H9 (cell line): ENCODE measurements at regions not wholly inside any gene's neighbourhood (a gene's known extent, or its start where the extent isn't known, plus 50 kb on each side); places are given as distances from the start of the nearest gene placed in this dataset.

Experiments used
- DNase-seq: peaks from one replicate; pipeline ENCODE4 v3.0.0-alpha.2; 2017
- H2AFZ ChIP-seq: one replicate; pipeline ENCODE4 v1.6.1; 2013; ENCODE audit warnings: mild to moderate bottlenecking, low read length, control low read depth, moderate library complexity
- H2AK5ac ChIP-seq: 2 replicates; pipeline ENCODE4 v1.6.1; 2013; ENCODE audit warnings: low read length, control low read depth, mixed read lengths; ENCODE audit not compliant: insufficient read length
- H2BK120ac ChIP-seq: one replicate; pipeline ENCODE4 v1.6.1; 2013; ENCODE audit warnings: low read depth, mild to moderate bottlenecking, low read length, control low read depth, inconsistent platforms; ENCODE audit not compliant: poor library complexity, severe bottlenecking
- H2BK12ac ChIP-seq: 2 replicates; pipeline ENCODE4 v1.6.1; 2013; ENCODE audit warnings: low read length, control low read depth, mixed read lengths, low read depth; ENCODE audit not compliant: insufficient read length
- H2BK15ac ChIP-seq: 2 replicates; pipeline ENCODE4 v1.6.1; 2013; ENCODE audit warnings: low read depth, low read length, control low read depth
- H2BK20ac ChIP-seq: one replicate; pipeline ENCODE4 v1.6.1; 2013; ENCODE audit warnings: low read depth, mild to moderate bottlenecking, low read length, control low read depth, inconsistent platforms; ENCODE audit not compliant: poor library complexity, severe bottlenecking
- H2BK5ac ChIP-seq: 2 replicates; pipeline ENCODE4 v1.6.1; 2013; ENCODE audit warnings: low read length, control low read depth, mixed read lengths; ENCODE audit not compliant: insufficient read length
- H3K14ac ChIP-seq: 2 replicates; pipeline ENCODE4 v1.6.1; 2013; ENCODE audit warnings: low read length, control low read depth; ENCODE audit not compliant: insufficient read depth
- H3K18ac ChIP-seq: 2 replicates; pipeline ENCODE4 v1.6.1; 2013; ENCODE audit warnings: low read depth, mild to moderate bottlenecking, mixed read lengths, low read length, control low read depth; ENCODE audit not compliant: insufficient read length
- H3K23ac ChIP-seq: 2 replicates; pipeline ENCODE4 v1.6.1; 2013; ENCODE audit warnings: low read length, control low read depth, mixed read lengths, low read depth; ENCODE audit not compliant: insufficient read length
- H3K23me2 ChIP-seq: 2 replicates; pipeline ENCODE4 v1.6.1; 2013; ENCODE audit warnings: low read depth, mild to moderate bottlenecking, mixed read lengths, low read length, control low read depth; ENCODE audit not compliant: insufficient read length, poor library complexity, severe bottlenecking
- H3K27ac ChIP-seq: 2 replicates; pipeline ENCODE4 v1.5.1; 2013; ENCODE audit warnings: low read length, control low read depth, mixed read lengths, low read depth; ENCODE audit not compliant: insufficient read length
- H3K27me3 ChIP-seq: 2 replicates; pipeline ENCODE4 v1.6.1; 2013; ENCODE audit warnings: low read length, control low read depth, inconsistent platforms; ENCODE audit not compliant: insufficient read depth
- H3K4ac ChIP-seq: 2 replicates; pipeline ENCODE4 v1.6.1; 2013; ENCODE audit warnings: low read depth, mild to moderate bottlenecking, control low read depth, inconsistent platforms, low read length, moderate library complexity
- H3K4me1 ChIP-seq: 2 replicates; pipeline ENCODE4 v1.6.1; 2013; ENCODE audit warnings: low read length, control low read depth, inconsistent platforms; ENCODE audit not compliant: insufficient read depth
- H3K4me2 ChIP-seq: 2 replicates; pipeline ENCODE4 v1.6.1; 2013; ENCODE audit warnings: low read length, control low read depth, mixed read lengths; ENCODE audit not compliant: insufficient read length, insufficient read depth
- H3K56ac ChIP-seq: 2 replicates; pipeline ENCODE4 v1.6.1; 2013; ENCODE audit warnings: low read depth, mild to moderate bottlenecking, mixed read lengths, low read length, control low read depth; ENCODE audit not compliant: insufficient read length
- H3K79me1 ChIP-seq: 2 replicates; pipeline ENCODE4 v1.6.1; 2013; ENCODE audit warnings: low read depth, mild to moderate bottlenecking, moderate library complexity, low read length, control low read depth, inconsistent platforms; ENCODE audit not compliant: insufficient read depth, poor library complexity, severe bottlenecking
- H3K79me2 ChIP-seq: 2 replicates; pipeline ENCODE4 v1.6.1; 2013; ENCODE audit warnings: low read length, control low read depth, inconsistent platforms; ENCODE audit not compliant: insufficient read depth
- H3K9ac ChIP-seq: 2 replicates; pipeline ENCODE4 v1.6.1; 2013; ENCODE audit warnings: low read length, control low read depth, mixed read lengths; ENCODE audit not compliant: insufficient read length; ENCODE audit errors: extremely low read depth
- H3K9me3 ChIP-seq: one replicate; pipeline ENCODE4 v1.6.1; 2013; ENCODE audit warnings: low read depth, low read length, inconsistent platforms; ENCODE audit not compliant: control insufficient read depth
- H3T11ph ChIP-seq: one replicate; pipeline ENCODE4 v1.6.1; 2013; ENCODE audit warnings: mild to moderate bottlenecking, low read length, control low read depth, inconsistent platforms
- H4K20me1 ChIP-seq: one replicate; pipeline ENCODE4 v1.6.1; 2013; ENCODE audit not compliant: control insufficient read depth, insufficient read length, insufficient read depth
- H4K5ac ChIP-seq: 2 replicates; pipeline ENCODE4 v1.6.1; 2013; ENCODE audit warnings: low read depth, mild to moderate bottlenecking, mixed read lengths, low read length, control low read depth; ENCODE audit not compliant: insufficient read length
- H4K8ac ChIP-seq: replicated peaks from 2 replicates; pipeline ENCODE4 v1.6.1; 2013; ENCODE audit warnings: low read length, control low read depth, mixed read lengths, low read depth; ENCODE audit not compliant: insufficient read length
- H4K91ac ChIP-seq: 2 replicates; pipeline ENCODE4 v1.6.1; 2013; ENCODE audit warnings: low read depth, mild to moderate bottlenecking, moderate library complexity, mixed read lengths, low read length, control low read depth; ENCODE audit not compliant: insufficient read length
- H3K27ac Mint-ChIP-seq, 3 experiments: 2 replicates in 2 of 3; 3 replicates in 1 of 3; pipeline ENCODE4 v1.8.0; 2020 to 2021; ENCODE audit warnings: mixed read lengths in 3 of 3, mild to moderate bottlenecking in 1 of 3, moderate library complexity in 1 of 3
- H3K27me3 Mint-ChIP-seq: 2 replicates; pipeline ENCODE4 v1.8.0; 2021; ENCODE audit warnings: low read depth, mild to moderate bottlenecking, moderate library complexity, mixed read lengths
- H3K36me3 Mint-ChIP-seq, 3 experiments: 2 replicates in 2 of 3; 3 replicates in 1 of 3; pipeline ENCODE4 v1.8.0; 2020 to 2021; ENCODE audit warnings: low read depth in 3 of 3, mixed read lengths in 3 of 3; ENCODE audit not compliant: insufficient read depth in 1 of 3
- H3K4me1 Mint-ChIP-seq, 2 experiments: 2 replicates each; pipeline ENCODE4 v1.8.0; 2020; ENCODE audit warnings: mixed read lengths in 2 of 2
- H3K4me3 Mint-ChIP-seq, 2 experiments: 2 replicates in 1 of 2; 3 replicates in 1 of 2; pipeline ENCODE4 v1.8.0; 2020 to 2021; ENCODE audit warnings: mild to moderate bottlenecking in 2 of 2, mixed read lengths in 2 of 2, moderate library complexity in 1 of 2
- H3K9me3 Mint-ChIP-seq, 2 experiments: 2 replicates in 1 of 2; 3 replicates in 1 of 2; pipeline ENCODE4 v1.8.0; 2020; ENCODE audit warnings: mild to moderate bottlenecking in 2 of 2, mixed read lengths in 2 of 2, moderate library complexity in 1 of 2
- CTCF ChIP-seq: fragments of 200-600 bp; sonication (generic); conservative IDR thresholded peaks from 3 replicates; pipeline ENCODE4 v1.8.0; 2021; ENCODE audit warnings: antibody characterized with exemption, mild to moderate bottlenecking
- WGBS: extraction: QIAGEN DNeasy Blood & Tissue Kit; methylation state at CpG from one replicate; pipeline ENCODE4 v1.1.7; 2013; ENCODE audit warnings: missing lambda C conversion rate, low lambda C conversion rate, mixed read lengths; ENCODE audit not compliant: insufficient read length; ENCODE audit errors: extremely low coverage; 5-methylcytosine and 5-hydroxymethylcytosine counted together

GRCh38 chr4:26060286-26060685 lies 146.3 kb downstream of the SMIM20 start:
- no peak overlapping the region for H4K91ac ChIP-seq
- no peak overlapping the region for H4K8ac ChIP-seq
- H3K79me2 ChIP-seq = no peaks in the 10 kb centered on the region
- H3K23ac ChIP-seq = no peak overlapping the region
- no CpG with 5 or more reads among the region's 3 CpGs for WGBS
- no peaks in the 10 kb centered on the region for H3K4me1 ChIP-seq
- no peaks in the 10 kb centered on the region for H3K23me2 ChIP-seq
- Mint-ChIP-seq H3K27me3 (peaks cover 5% of the 10 kb centered on the region), H3K4me3 (no peak overlapping the region), H3K27ac (no peak overlapping the region), H3K36me3 (peaks cover 2 to 6% (median 3%) of the 10 kb centered on the region in 3 experiments; a peak in 3 of 7 replicates), H3K4me1 (no peaks in the 10 kb centered on the region; a peak in 2 of 4 replicates), H3K9me3 (peaks cover 3 to 9% of the 10 kb centered on the region in 2 experiments; a peak in 4 of 5 replicates)
- no peak overlapping the region for H2BK15ac ChIP-seq
- no peaks in the 10 kb centered on the region for H3K27me3 ChIP-seq
- H2AK5ac ChIP-seq = no peak overlapping the region
- no peak overlapping the region for H3K27ac ChIP-seq
- no peak overlapping the region for H2BK12ac ChIP-seq
- no peak overlapping the region for H2AFZ ChIP-seq
- H3K4me2 ChIP-seq = no peak overlapping the region
- no peak overlapping the region for H3K9ac ChIP-seq
- no peak overlapping the region for H4K5ac ChIP-seq
- no peaks in the 10 kb centered on the region for H3K9me3 ChIP-seq
- H2BK5ac ChIP-seq = no peak overlapping the region
- no peak overlapping the region for H2BK20ac ChIP-seq
- DNase-seq = no peak
- H2BK120ac ChIP-seq = no peak overlapping the region
- no peak overlapping the region for H3T11ph ChIP-seq
- H3K79me1 ChIP-seq = no peaks in the 10 kb centered on the region
- H4K20me1 ChIP-seq = no peaks in the 10 kb centered on the region
- H3K14ac ChIP-seq = no peak overlapping the region
- no peak for TF ChIP-seq CTCF
- H3K56ac ChIP-seq = no peak overlapping the region
- H3K4ac ChIP-seq = no peak overlapping the region
- no peak overlapping the region for H3K18ac ChIP-seq
